ENCODE measurements at regions not wholly inside any gene's neighbourhood (a gene's known extent, or its start where the extent isn't known, plus 50 kb on each side); places are given as distances from the start of the nearest gene placed in this dataset.

- ATAC-seq, result peak; percentile 42 to 97 (median 78)
- H3K4me1 ChIP-seq, result peaks cover 0 to 6% (median 0%) of the 10 kb centered on the region in 12 donors
- peak in 2 of 5 donors; percentile 59 to 60 for DNase-seq
- H3K36me3 ChIP-seq, result no peaks in the 10 kb centered on the region
- H3K9me3 ChIP-seq, result no peaks in the 10 kb centered on the region
- 33 to 40% (median 39%) methylated on average over 10 to 21 of the region's 21 CpGs for WGBS, 4 donors
- peak overlapping the region in 2 of 12 donors; percentile 1 to 8 for H3K27ac ChIP-seq
- TF ChIP-seq CTCF (IDR thresholded peaks at IDR 0.05), result no peak
- no peak for TF ChIP-seq POLR2A (IDR thresholded peaks at IDR 0.05)
- intact Hi-C loops (cut with DNase I), result no loop called here
- peaks cover 0 to 7% (median 0%) of the 10 kb centered on the region in 9 donors for H3K27me3 ChIP-seq
- H3K4me3 ChIP-seq, result peak overlapping the region in 2 of 12 donors; percentile 10
These were observed 62.0 kb upstream of the BCL11B start for GRCh38 chr14:99333841-99334635.

GRCh38 chr14:99333214-99333613 lies 61.2 kb upstream of the BCL11B start:
- WGBS, 4 donors, result 82 to 93% (median 88%) methylated on average over 2 to 5 of the region's 5 CpGs
- Histone ChIP-seq H3K9me3 (no peaks in the 10 kb centered on the region), H3K27ac (no peak overlapping the region), H3K4me1 (peaks cover 0 to 6% (median 0%) of the 10 kb centered on the region in 12 donors), H3K27me3 (peaks cover 0 to 12% (median 0%) of the 10 kb centered on the region in 9 donors), H3K36me3 (no peaks in the 10 kb centered on the region), H3K4me3 (no peak overlapping the region)
- DNase-seq (no peak), ATAC-seq (no peak)
- intact Hi-C loops (cut with DNase I), result no loop called here
- no peak for TF ChIP-seq CTCF (IDR thresholded peaks at IDR 0.05)

GRCh38 chr14:99331811-99332210 lies 59.8 kb upstream of the BCL11B start:
- intact Hi-C loops (cut with DNase I), result no loop called here
- Histone ChIP-seq H3K4me1 (peaks cover 0 to 9% (median 0%) of the 10 kb centered on the region in 12 donors), H3K27ac (no peak overlapping the region), H3K4me3 (no peak overlapping the region), H3K36me3 (no peaks in the 10 kb centered on the region), H3K27me3 (peaks cover 0 to 19% (median 3%) of the 10 kb centered on the region in 9 donors), H3K9me3 (no peaks in the 10 kb centered on the region)
- WGBS, 4 donors, result 74 to 86% (median 80%) methylated on average over 10 of the region's 10 CpGs
- no peak for TF ChIP-seq CTCF (IDR thresholded peaks at IDR 0.05)
- TF ChIP-seq POLR2A (IDR thresholded peaks at IDR 0.05), result no peak
- DNase-seq (no peak), ATAC-seq (no peak)

DNA sequence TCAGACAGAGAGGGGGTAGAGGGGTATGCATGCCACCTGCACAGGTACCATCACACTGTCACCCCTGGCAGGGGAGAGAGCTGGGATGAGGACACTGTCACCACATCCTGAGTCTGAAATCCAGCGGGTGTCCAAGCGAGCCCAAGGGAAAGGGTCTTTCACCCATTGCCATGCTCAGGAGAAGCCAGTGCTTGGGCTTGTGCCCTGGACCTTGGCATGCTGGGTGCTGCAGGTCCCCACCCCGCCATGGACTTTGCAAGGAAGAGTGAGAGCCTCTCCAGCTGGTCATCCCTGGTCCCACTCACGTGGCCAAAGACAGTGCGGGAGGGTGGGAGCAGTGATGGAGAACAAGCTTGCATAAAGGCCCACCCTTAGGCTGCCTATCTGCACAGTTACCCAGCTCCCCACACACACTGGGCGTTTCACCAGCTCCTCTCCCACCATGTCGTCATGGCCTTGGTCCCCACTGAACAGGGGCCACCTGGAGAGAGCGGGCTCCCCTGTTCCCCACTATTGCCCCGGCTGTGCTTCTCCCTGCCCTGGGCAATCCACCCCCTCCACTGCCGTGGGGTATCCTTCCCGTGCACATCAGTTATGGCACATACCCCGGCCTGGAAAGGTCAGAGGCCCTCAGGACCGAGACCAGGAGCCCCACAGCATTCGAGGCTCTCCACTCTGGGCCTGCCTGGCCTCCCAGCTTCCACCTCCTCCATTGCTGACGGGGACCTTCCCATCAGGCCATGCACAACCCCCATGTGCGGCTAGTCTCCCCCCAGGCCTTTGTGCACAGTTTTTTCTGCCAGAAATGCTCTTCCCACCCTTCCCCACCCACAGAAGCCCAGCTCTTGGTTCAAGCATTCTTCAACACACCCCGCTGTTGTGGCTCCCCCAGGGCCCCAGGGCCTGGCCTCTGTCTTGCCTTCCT lies 58.6 kb upstream of the BCL11B start:
- TF ChIP-seq CTCF (IDR thresholded peaks at IDR 0.05) (no peak), POLR2A (IDR thresholded peaks at IDR 0.05) (no peak)
- peaks cover 0 to 9% (median 0%) of the 10 kb centered on the region in 12 donors for H3K4me1 ChIP-seq
- peaks cover 0 to 29% (median 5%) of the 10 kb centered on the region in 9 donors for H3K27me3 ChIP-seq
- H3K9me3 ChIP-seq, result no peaks in the 10 kb centered on the region
- no peaks in the 10 kb centered on the region for H3K36me3 ChIP-seq
- H3K4me3 ChIP-seq, result no peak overlapping the region
- 80 to 84% (median 82%) methylated on average over 17 of the region's 17 CpGs for WGBS, 4 donors
- DNase-seq (no peak), ATAC-seq (no peak)
- H3K27ac ChIP-seq, result no peak overlapping the region
- intact Hi-C loops (cut with DNase I), result no loop called here
